RWPE1 (cell line): ENCODE measurements at regions not wholly inside any gene's neighbourhood (a gene's known extent, or its start where the extent isn't known, plus 50 kb on each side); places are given as distances from the start of the nearest gene placed in this dataset.

Experiments
- CTCF ChIA-PET: fragments of 350-600 bp; sonication (Branson Sonifier 250); formaldehyde crosslinking; extraction: SDS; loops from one replicate; lab custom pipeline; 2021; lab: Yijun Ruan, JAX
- POLR2A ChIA-PET: fragments of 400-600 bp; formaldehyde crosslinking; extraction: SDS; loops from one replicate; lab custom pipeline; 2020; ENCODE audit warnings: antibody characterized with exemption; ENCODE audit not compliant: low non-redundant PET; lab: Yijun Ruan, JAX
- DNase-seq: peaks from one replicate; pipeline ENCODE4 v3.0.0; 2012; ENCODE audit warnings: low spot score
- H3K27ac ChIP-seq: fragments of 450-650 bp; 2 replicates; pipeline ENCODE4 v1.5.1; 2017
- CTCF ChIP-seq: fragments of 450-650 bp; conservative IDR thresholded peaks from 2 replicates; pipeline ENCODE4 v1.5.1; 2017; ENCODE audit warnings: low read depth, mild to moderate bottlenecking

GRCh38 chr6:165960695-165961094 lies 207.0 kb downstream of the TBXT start:
- no peak for TF ChIP-seq CTCF
- ChIA-PET CTCF (no interaction called here), POLR2A (no interaction called here)
- no peak for DNase-seq
- no peak overlapping the region for H3K27ac ChIP-seq

- H3K27ac ChIP-seq, result no peak overlapping the region
- ChIA-PET POLR2A (no interaction called here), CTCF (interaction anchor here (0.6 kb wide), 1 partner anchor 1293 kb away, joined by 4 read pairs; no protein-coding TSS in a partner anchor)
- DNase-seq, result no peak
- no peak for TF ChIP-seq CTCF
Measured at GRCh38 chr6:165959627-165960026, 208.0 kb downstream of the TBXT start.

- ChIA-PET POLR2A (interaction anchor here (0.6 kb wide), 1 partner anchor 950 kb away, joined by 3 read pairs; no protein-coding TSS in a partner anchor), CTCF (interaction anchor here (0.7 kb wide), 1 partner anchor 139 kb away, joined by 3 read pairs; no protein-coding TSS in a partner anchor)
- DNase-seq, result no peak
- no peak overlapping the region for H3K27ac ChIP-seq
- no peak for TF ChIP-seq CTCF
Measured at GRCh38 chr6:165956874-165957273, 210.8 kb downstream of the TBXT start.

GRCh38 chr6:165952514-165952913 lies 215.1 kb downstream of the TBXT start:
- TF ChIP-seq CTCF, result no peak
- no peak overlapping the region for H3K27ac ChIP-seq
- ChIA-PET POLR2A (no interaction called here), CTCF (interaction anchor here (0.8 kb wide), 1 partner anchor 451 kb away, joined by 3 read pairs; no protein-coding TSS in a partner anchor)
- no peak for DNase-seq

GRCh38 chr6:165950316-165950715 lies 217.3 kb downstream of the TBXT start:
- ChIA-PET CTCF (no interaction called here), POLR2A (no interaction called here)
- DNase-seq, result no peak
- no peak overlapping the region for H3K27ac ChIP-seq
- no peak for TF ChIP-seq CTCF

GRCh38 chr6:165949324-165949723 lies 218.3 kb downstream of the TBXT start:
- CTCF ChIA-PET, result no interaction called here
- H3K27ac ChIP-seq, result no peak overlapping the region
- DNase-seq, result no peak
- POLR2A ChIA-PET, result no interaction called here
- TF ChIP-seq CTCF, result no peak
